ENCODE measurements at regions not wholly inside any gene's neighbourhood (a gene's known extent, or its start where the extent isn't known, plus 50 kb on each side); places are given as distances from the start of the nearest gene placed in this dataset.

GRCh38 chr7:9264395-9264794, 831.0 kb downstream of the NXPH1 start:
- Histone ChIP-seq H4K20me1 (ENCODE audit: insufficient read depth, low read length) (no peaks in the 10 kb centered on the region), H3K9me3 (ENCODE audit: insufficient read depth, low read length, severe bottlenecking) (no peaks in the 10 kb centered on the region)
- ATAC-seq (ENCODE audit: insufficient read depth, low read depth): no peak

GRCh38 chr7:9280088-9280487, 846.7 kb downstream of the NXPH1 start:
- ATAC-seq (ENCODE audit: insufficient read depth, low read depth) (no peak), DNase-seq (no peak)
- Histone ChIP-seq H4K20me1 (ENCODE audit: insufficient read depth, low read length) (no peaks in the 10 kb centered on the region), H2AFZ (ENCODE audit: low read depth, low read length) (no peak overlapping the region), H3K4me1 (ENCODE audit: insufficient read depth, low read length) (no peaks in the 10 kb centered on the region), H3K27ac (ENCODE audit: low read length) (no peak overlapping the region), H3K9me3 (ENCODE audit: insufficient read depth, low read length, severe bottlenecking) (no peaks in the 10 kb centered on the region), H3K27me3 (ENCODE audit: insufficient read depth, low read length, poor library complexity) (no peaks in the 10 kb centered on the region), H3K36me3 (ENCODE audit: insufficient read depth, low read length) (no peaks in the 10 kb centered on the region), H3K9ac (ENCODE audit: low read depth, low read length) (no peak overlapping the region), H3K4me2 (ENCODE audit: insufficient read depth, low read length) (no peak overlapping the region), H3K79me2 (ENCODE audit: insufficient read depth, low read length) (no peaks in the 10 kb centered on the region), H3K4me3 (ENCODE audit: low read depth in 1 of 2, low read length in 2 of 2) (no peak overlapping the region)
- TF ChIP-seq EZH2 (IDR thresholded peaks at IDR 0.05; ENCODE audit: borderline replicate concordance, low read depth, low read length, severe bottlenecking) (no peak), CTCF (IDR thresholded peaks at IDR 0.05; ENCODE audit: borderline replicate concordance, extremely low read depth, low read length, poor library complexity, severe bottlenecking) (no peak)

More at GRCh38 chr7:9264395-9264794, 831.0 kb downstream of the NXPH1 start:
- TF ChIP-seq EZH2 (IDR thresholded peaks at IDR 0.05; ENCODE audit: borderline replicate concordance, low read depth, low read length, severe bottlenecking): no peak
- TF ChIP-seq CTCF (IDR thresholded peaks at IDR 0.05; ENCODE audit: borderline replicate concordance, extremely low read depth, low read length, poor library complexity, severe bottlenecking): no peak
- H3K4me2 ChIP-seq (ENCODE audit: insufficient read depth, low read length): no peak overlapping the region
- no peaks in the 10 kb centered on the region for H3K4me1 ChIP-seq (ENCODE audit: insufficient read depth, low read length)
- no peak overlapping the region for H2AFZ ChIP-seq (ENCODE audit: low read depth, low read length)
- no peaks in the 10 kb centered on the region for H3K79me2 ChIP-seq (ENCODE audit: insufficient read depth, low read length)
- DNase-seq: no peak
- no peak overlapping the region for H3K9ac ChIP-seq (ENCODE audit: low read depth, low read length)
- no peak overlapping the region for H3K27ac ChIP-seq (ENCODE audit: low read length)
- H3K36me3 ChIP-seq (ENCODE audit: insufficient read depth, low read length): no peaks in the 10 kb centered on the region
- H3K27me3 ChIP-seq (ENCODE audit: insufficient read depth, low read length, poor library complexity): no peaks in the 10 kb centered on the region
- H3K4me3 ChIP-seq (ENCODE audit: low read depth in 1 of 2, low read length in 2 of 2): no peak overlapping the region

- TF ChIP-seq CTCF (IDR thresholded peaks at IDR 0.05; ENCODE audit: borderline replicate concordance, extremely low read depth, low read length, poor library complexity, severe bottlenecking): no peak
- no peak for TF ChIP-seq EZH2 (IDR thresholded peaks at IDR 0.05; ENCODE audit: borderline replicate concordance, low read depth, low read length, severe bottlenecking)
These were observed 849.8 kb downstream of the NXPH1 start for GRCh38 chr7:9283246-9283645.

GRCh38 chr7:9302436-9302835, 869.0 kb downstream of the NXPH1 start:
- H2AFZ ChIP-seq (ENCODE audit: low read depth, low read length): no peak overlapping the region
- H3K27ac ChIP-seq (ENCODE audit: low read length): no peak overlapping the region
- no peak overlapping the region for H3K4me3 ChIP-seq (ENCODE audit: low read depth in 1 of 2, low read length in 2 of 2)
- H3K4me1 ChIP-seq (ENCODE audit: insufficient read depth, low read length): no peaks in the 10 kb centered on the region
- no peak overlapping the region for H3K4me2 ChIP-seq (ENCODE audit: insufficient read depth, low read length)
- no peak for ATAC-seq (ENCODE audit: insufficient read depth, low read depth)
- no peaks in the 10 kb centered on the region for H3K9me3 ChIP-seq (ENCODE audit: insufficient read depth, low read length, severe bottlenecking)
- no peaks in the 10 kb centered on the region for H4K20me1 ChIP-seq (ENCODE audit: insufficient read depth, low read length)
- no peaks in the 10 kb centered on the region for H3K79me2 ChIP-seq (ENCODE audit: insufficient read depth, low read length)
- H3K27me3 ChIP-seq (ENCODE audit: insufficient read depth, low read length, poor library complexity): no peaks in the 10 kb centered on the region
- DNase-seq: no peak
- no peaks in the 10 kb centered on the region for H3K36me3 ChIP-seq (ENCODE audit: insufficient read depth, low read length)
- H3K9ac ChIP-seq (ENCODE audit: low read depth, low read length): no peak overlapping the region
- TF ChIP-seq CTCF (IDR thresholded peaks at IDR 0.05; ENCODE audit: borderline replicate concordance, extremely low read depth, low read length, poor library complexity, severe bottlenecking) (no peak), EZH2 (IDR thresholded peaks at IDR 0.05; ENCODE audit: borderline replicate concordance, low read depth, low read length, severe bottlenecking) (no peak)

More at GRCh38 chr7:9283246-9283645, 849.8 kb downstream of the NXPH1 start:
- no peaks in the 10 kb centered on the region for H3K36me3 ChIP-seq (ENCODE audit: insufficient read depth, low read length)
- DNase-seq (no peak), ATAC-seq (ENCODE audit: insufficient read depth, low read depth) (no peak)
- no peaks in the 10 kb centered on the region for H3K79me2 ChIP-seq (ENCODE audit: insufficient read depth, low read length)
- no peaks in the 10 kb centered on the region for H3K27me3 ChIP-seq (ENCODE audit: insufficient read depth, low read length, poor library complexity)
- H3K27ac ChIP-seq (ENCODE audit: low read length): no peak overlapping the region
- H3K4me2 ChIP-seq (ENCODE audit: insufficient read depth, low read length): no peak overlapping the region
- H4K20me1 ChIP-seq (ENCODE audit: insufficient read depth, low read length): no peaks in the 10 kb centered on the region
- H2AFZ ChIP-seq (ENCODE audit: low read depth, low read length): no peak overlapping the region
- H3K4me3 ChIP-seq (ENCODE audit: low read depth in 1 of 2, low read length in 2 of 2): no peak overlapping the region
- no peak overlapping the region for H3K9ac ChIP-seq (ENCODE audit: low read depth, low read length)
- no peaks in the 10 kb centered on the region for H3K9me3 ChIP-seq (ENCODE audit: insufficient read depth, low read length, severe bottlenecking)
- no peaks in the 10 kb centered on the region for H3K4me1 ChIP-seq (ENCODE audit: insufficient read depth, low read length)
